ENCODE measurements at regions not wholly inside any gene's neighbourhood (a gene's known extent, or its start where the extent isn't known, plus 50 kb on each side); places are given as distances from the start of the nearest gene placed in this dataset.

DNA sequence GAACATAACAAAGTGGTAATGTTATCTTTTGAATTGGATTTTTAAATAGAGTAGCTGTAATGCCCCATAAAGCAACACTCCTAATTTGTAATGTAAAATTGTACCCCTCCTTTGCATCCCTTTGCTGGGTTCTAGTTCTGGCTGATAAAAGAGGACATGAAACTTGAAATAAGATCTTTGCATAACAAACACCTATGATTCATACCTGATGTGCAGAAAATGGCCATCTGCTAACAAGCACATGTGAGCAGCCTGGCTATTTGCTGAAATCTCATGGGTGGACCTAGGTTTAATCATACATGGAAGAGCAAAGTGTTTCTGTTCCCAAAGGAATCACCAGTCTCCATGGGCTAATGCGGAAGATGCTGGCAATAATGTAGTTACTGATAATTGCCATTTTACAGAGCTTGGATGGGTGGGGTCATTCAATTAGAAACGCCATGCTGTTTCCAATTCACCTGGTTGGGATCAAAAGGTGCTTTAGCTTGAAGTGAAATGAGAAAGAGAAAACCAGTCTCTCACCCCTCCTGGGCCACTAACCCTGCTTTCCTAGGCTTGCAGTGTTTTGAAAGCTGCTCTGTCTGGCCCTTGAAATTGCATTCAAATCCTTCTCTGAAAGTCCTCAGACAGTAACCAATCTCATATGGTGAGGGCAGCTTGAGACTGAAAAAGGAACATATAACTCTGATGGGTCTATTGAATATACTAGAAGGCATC, 585.1 kb downstream of the TLE4 start:
- TF ChIP-seq POLR2A (IDR thresholded peaks at IDR 0.05) (no peak), EP300 (IDR thresholded peaks at IDR 0.05) (no peak)
- TF ChIP-seq, protein P1, sequence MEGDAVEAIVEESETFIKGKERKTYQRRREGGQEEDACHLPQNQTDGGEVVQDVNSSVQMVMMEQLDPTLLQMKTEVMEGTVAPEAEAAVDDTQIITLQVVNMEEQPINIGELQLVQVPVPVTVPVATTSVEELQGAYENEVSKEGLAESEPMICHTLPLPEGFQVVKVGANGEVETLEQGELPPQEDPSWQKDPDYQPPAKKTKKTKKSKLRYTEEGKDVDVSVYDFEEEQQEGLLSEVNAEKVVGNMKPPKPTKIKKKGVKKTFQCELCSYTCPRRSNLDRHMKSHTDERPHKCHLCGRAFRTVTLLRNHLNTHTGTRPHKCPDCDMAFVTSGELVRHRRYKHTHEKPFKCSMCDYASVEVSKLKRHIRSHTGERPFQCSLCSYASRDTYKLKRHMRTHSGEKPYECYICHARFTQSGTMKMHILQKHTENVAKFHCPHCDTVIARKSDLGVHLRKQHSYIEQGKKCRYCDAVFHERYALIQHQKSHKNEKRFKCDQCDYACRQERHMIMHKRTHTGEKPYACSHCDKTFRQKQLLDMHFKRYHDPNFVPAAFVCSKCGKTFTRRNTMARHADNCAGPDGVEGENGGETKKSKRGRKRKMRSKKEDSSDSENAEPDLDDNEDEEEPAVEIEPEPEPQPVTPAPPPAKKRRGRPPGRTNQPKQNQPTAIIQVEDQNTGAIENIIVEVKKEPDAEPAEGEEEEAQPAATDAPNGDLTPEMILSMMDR (IDR thresholded peaks at IDR 0.05) = no peak
